ENCODE measurements at regions not wholly inside any gene's neighbourhood (a gene's known extent, or its start where the extent isn't known, plus 50 kb on each side); places are given as distances from the start of the nearest gene placed in this dataset.

DNA sequence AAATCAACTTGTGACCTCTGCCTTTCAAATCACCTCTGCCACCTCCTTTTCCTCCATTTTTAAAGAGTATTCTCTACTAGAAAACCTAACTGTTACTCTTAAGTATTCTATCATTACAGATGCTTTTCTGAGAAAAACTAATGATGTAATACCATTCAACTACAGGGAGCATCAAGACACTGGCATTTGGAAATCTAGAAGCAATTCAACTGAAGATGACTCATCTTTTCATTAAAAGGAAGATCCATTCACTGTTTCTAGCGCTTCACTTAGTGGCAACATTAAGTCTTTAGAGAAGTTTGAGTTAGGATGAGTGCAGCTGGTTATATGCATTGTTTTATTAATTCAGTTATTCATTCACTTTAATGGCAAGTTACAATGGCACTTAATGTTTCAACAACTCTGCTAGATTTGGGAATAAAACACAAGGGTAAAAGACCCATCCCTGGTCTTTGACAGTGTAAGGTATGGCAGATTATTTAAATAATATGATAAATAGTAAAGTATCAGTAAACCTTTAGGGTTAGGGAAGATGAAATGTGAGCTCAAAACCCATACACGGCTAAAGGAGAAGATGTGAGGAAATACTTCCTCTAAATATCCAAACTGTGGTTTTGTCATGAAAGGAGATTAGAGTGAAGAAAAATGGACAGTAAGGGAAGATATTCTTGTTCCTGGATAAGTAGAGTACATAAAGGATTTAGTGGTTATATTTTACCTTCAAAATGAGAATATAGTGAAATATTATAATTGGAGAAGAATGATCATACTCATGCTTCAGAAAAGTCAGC is 61.7 kb downstream of the KCNJ2 start:
- no peak for TF ChIP-seq ZBTB7A (IDR thresholded peaks at IDR 0.05; ENCODE audit: low read depth)
- TF ChIP-seq, protein P1, sequence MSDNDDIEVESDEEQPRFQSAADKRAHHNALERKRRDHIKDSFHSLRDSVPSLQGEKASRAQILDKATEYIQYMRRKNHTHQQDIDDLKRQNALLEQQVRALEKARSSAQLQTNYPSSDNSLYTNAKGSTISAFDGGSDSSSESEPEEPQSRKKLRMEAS (IDR thresholded peaks at IDR 0.05) = no peak
- no peak for TF ChIP-seq TEAD4 (IDR thresholded peaks at IDR 0.05)
- no peak for TF ChIP-seq YY1 (IDR thresholded peaks at IDR 0.05; ENCODE audit: low read depth)
- TF ChIP-seq EP300 (IDR thresholded peaks at IDR 0.05; ENCODE audit: borderline replicate concordance) = no peak
- TF ChIP-seq TCF12 (IDR thresholded peaks at IDR 0.05; ENCODE audit: low read depth) = no peak
- TF ChIP-seq, protein P2, sequence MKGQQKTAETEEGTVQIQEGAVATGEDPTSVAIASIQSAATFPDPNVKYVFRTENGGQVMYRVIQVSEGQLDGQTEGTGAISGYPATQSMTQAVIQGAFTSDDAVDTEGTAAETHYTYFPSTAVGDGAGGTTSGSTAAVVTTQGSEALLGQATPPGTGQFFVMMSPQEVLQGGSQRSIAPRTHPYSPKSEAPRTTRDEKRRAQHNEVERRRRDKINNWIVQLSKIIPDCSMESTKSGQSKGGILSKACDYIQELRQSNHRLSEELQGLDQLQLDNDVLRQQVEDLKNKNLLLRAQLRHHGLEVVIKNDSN (IDR thresholded peaks at IDR 0.05) = no peak
- no peak for TF ChIP-seq FOXM1 (IDR thresholded peaks at IDR 0.05; ENCODE audit: borderline replicate concordance, low read depth)
- no peak for TF ChIP-seq NFIC (IDR thresholded peaks at IDR 0.05)
- no peak for TF ChIP-seq TAF1 (IDR thresholded peaks at IDR 0.05; ENCODE audit: low read depth)
- no peak for TF ChIP-seq CEBPB (IDR thresholded peaks at IDR 0.05)
- TF ChIP-seq EGR1 (IDR thresholded peaks at IDR 0.05) = no peak
- TF ChIP-seq, protein P3, sequence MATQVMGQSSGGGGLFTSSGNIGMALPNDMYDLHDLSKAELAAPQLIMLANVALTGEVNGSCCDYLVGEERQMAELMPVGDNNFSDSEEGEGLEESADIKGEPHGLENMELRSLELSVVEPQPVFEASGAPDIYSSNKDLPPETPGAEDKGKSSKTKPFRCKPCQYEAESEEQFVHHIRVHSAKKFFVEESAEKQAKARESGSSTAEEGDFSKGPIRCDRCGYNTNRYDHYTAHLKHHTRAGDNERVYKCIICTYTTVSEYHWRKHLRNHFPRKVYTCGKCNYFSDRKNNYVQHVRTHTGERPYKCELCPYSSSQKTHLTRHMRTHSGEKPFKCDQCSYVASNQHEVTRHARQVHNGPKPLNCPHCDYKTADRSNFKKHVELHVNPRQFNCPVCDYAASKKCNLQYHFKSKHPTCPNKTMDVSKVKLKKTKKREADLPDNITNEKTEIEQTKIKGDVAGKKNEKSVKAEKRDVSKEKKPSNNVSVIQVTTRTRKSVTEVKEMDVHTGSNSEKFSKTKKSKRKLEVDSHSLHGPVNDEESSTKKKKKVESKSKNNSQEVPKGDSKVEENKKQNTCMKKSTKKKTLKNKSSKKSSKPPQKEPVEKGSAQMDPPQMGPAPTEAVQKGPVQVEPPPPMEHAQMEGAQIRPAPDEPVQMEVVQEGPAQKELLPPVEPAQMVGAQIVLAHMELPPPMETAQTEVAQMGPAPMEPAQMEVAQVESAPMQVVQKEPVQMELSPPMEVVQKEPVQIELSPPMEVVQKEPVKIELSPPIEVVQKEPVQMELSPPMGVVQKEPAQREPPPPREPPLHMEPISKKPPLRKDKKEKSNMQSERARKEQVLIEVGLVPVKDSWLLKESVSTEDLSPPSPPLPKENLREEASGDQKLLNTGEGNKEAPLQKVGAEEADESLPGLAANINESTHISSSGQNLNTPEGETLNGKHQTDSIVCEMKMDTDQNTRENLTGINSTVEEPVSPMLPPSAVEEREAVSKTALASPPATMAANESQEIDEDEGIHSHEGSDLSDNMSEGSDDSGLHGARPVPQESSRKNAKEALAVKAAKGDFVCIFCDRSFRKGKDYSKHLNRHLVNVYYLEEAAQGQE (IDR thresholded peaks at IDR 0.05; ENCODE audit: low read depth) = no peak
- no peak for TF ChIP-seq CREB1 (IDR thresholded peaks at IDR 0.05; ENCODE audit: low read depth)
- no peak for TF ChIP-seq RAD21 (IDR thresholded peaks at IDR 0.05; ENCODE audit: low read depth)

DNA sequence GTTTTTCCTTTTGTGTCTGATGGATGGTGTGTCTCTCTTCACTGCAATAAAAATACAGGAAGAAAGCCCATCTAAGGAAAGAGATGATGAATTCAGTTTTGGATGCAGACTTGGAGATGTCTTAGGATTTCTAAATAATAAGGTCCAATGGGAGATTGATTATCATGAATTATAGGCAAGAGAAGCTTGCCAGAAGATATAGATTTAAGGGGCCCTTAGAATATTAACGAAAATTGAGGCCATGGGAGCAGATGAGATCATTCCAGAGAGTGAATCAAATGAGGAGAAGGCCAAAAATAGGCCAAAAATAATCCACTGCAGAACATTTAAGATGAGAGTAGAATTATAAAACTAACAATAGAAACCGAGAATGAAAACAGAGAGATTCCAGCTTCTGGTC is 63.1 kb downstream of the KCNJ2 start:
- TF ChIP-seq CEBPB (IDR thresholded peaks at IDR 0.05) (no peak), NFIC (IDR thresholded peaks at IDR 0.05) (no peak), RAD21 (IDR thresholded peaks at IDR 0.05; ENCODE audit: low read depth) (no peak), EP300 (IDR thresholded peaks at IDR 0.05; ENCODE audit: borderline replicate concordance) (no peak)
- TF ChIP-seq, protein P1 (IDR thresholded peaks at IDR 0.05) = no peak
- TF ChIP-seq, protein P2 (IDR thresholded peaks at IDR 0.05) = no peak

DNA sequence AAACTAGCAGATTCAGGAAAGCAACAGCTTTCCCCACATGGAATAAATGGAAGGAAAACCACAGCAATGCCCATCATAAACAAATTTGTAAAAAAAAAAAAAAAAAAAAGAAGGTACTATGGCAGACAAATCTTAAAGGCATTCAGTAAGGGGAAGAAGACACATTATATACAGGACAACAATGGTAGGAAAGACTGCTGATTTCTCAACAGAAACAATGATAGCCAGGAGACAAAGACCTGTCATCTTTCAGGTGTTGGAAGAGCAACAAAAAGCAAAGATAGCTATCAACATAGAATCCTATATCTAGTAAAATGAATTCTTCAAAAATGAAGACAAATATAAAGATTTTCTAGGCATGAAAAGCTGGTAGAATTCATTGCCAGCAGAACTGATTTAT is 65.9 kb downstream of the KCNJ2 start:
- TF ChIP-seq CEBPB (IDR thresholded peaks at IDR 0.05) (no peak), TEAD4 (IDR thresholded peaks at IDR 0.05) (no peak), ZBTB7A (IDR thresholded peaks at IDR 0.05; ENCODE audit: low read depth) (no peak), TCF12 (IDR thresholded peaks at IDR 0.05; ENCODE audit: low read depth) (no peak), EGR1 (IDR thresholded peaks at IDR 0.05) (no peak), RAD21 (IDR thresholded peaks at IDR 0.05; ENCODE audit: low read depth) (no peak)
- TF ChIP-seq, protein P2 (IDR thresholded peaks at IDR 0.05) = no peak

DNA sequence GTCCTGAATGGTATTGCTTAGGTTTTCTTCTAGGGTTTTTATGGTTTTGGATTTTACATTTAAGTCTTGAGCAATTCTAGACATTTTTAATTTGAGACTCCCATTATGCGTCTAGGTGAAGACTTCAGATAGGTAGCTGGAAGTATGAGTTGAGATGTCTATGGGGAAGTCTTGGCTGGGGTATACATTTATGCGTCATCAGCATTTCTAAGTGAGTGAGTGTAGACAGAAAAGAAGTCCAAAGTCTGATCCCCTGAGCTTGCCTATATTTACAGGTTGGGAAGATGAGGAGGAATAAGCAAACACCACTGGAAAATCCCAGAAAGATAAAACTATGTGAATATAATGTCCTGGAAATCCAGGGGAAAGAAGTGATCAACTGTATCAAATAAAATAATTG is 68.9 kb downstream of the KCNJ2 start:
- TF ChIP-seq TAF1 (IDR thresholded peaks at IDR 0.05; ENCODE audit: low read depth) (no peak), YY1 (IDR thresholded peaks at IDR 0.05; ENCODE audit: low read depth) (no peak), TCF12 (IDR thresholded peaks at IDR 0.05; ENCODE audit: low read depth) (no peak), CREB1 (IDR thresholded peaks at IDR 0.05; ENCODE audit: low read depth) (no peak), TEAD4 (IDR thresholded peaks at IDR 0.05) (no peak), NFIC (IDR thresholded peaks at IDR 0.05) (no peak), ZBTB7A (IDR thresholded peaks at IDR 0.05; ENCODE audit: low read depth) (no peak), FOXM1 (IDR thresholded peaks at IDR 0.05; ENCODE audit: borderline replicate concordance, low read depth) (no peak), EP300 (IDR thresholded peaks at IDR 0.05; ENCODE audit: borderline replicate concordance) (no peak)
- TF ChIP-seq, protein P1 (IDR thresholded peaks at IDR 0.05) = no peak
- TF ChIP-seq, protein P2 (IDR thresholded peaks at IDR 0.05) = no peak

DNA sequence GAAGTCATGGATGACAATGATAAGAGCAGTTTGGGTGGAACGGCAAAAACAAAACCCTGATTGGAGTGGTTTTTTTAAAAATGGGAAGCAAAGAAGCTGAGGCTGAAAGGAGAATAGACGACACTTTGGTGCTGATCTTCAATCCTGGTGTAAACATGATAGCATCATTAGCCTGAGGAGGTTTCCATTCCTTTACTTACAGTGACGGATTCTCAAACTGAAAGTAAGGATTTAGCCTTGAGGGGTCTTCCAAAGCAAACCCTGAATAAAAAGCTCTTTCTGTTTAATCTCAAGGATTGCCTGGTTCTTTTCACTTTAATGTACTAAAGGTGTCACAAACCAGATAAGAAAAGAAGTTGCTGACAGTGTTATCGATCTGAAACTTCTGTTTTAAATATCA is 69.3 kb downstream of the KCNJ2 start:
- TF ChIP-seq EP300 (IDR thresholded peaks at IDR 0.05; ENCODE audit: borderline replicate concordance) (no peak), EGR1 (IDR thresholded peaks at IDR 0.05) (no peak), TAF1 (IDR thresholded peaks at IDR 0.05; ENCODE audit: low read depth) (no peak), RAD21 (IDR thresholded peaks at IDR 0.05; ENCODE audit: low read depth) (no peak), FOXM1 (IDR thresholded peaks at IDR 0.05; ENCODE audit: borderline replicate concordance, low read depth) (no peak), YY1 (IDR thresholded peaks at IDR 0.05; ENCODE audit: low read depth) (no peak)
- TF ChIP-seq, protein P2 (IDR thresholded peaks at IDR 0.05) = no peak
- TF ChIP-seq, protein P3 (IDR thresholded peaks at IDR 0.05; ENCODE audit: low read depth) = no peak
- TF ChIP-seq, protein P1 (IDR thresholded peaks at IDR 0.05) = no peak
